Pons (tissue), 1 donor: ENCODE measurements at regions not wholly inside any gene's neighbourhood (a gene's known extent, or its start where the extent isn't known, plus 50 kb on each side); places are given as distances from the start of the nearest gene placed in this dataset.
"Not testable (repeated sequence)": the region's sequence is repeated elsewhere in the genome, so short reads cannot be mapped to it uniquely, and the experiment has no call there.

Source experiments
- DNase-seq: peaks from one replicate; pipeline ENCODE4 v3.0.0-alpha.2; 2016; ENCODE audit warnings: low spot score

GRCh38 chr7:27032839-27033238 is 63.0 kb downstream of the HOXA1 start:
- no peak for DNase-seq

- peak; percentile 6 for DNase-seq
These were observed 64.3 kb downstream of the HOXA1 start for GRCh38 chr7:27031289-27032172.

GRCh38 chr7:27030393-27031050 is 65.3 kb downstream of the HOXA1 start:
- DNase-seq = no peak

- DNase-seq = no peak
These were observed 70.5 kb downstream of the HOXA1 start for GRCh38 chr7:27025270-27025669.

GRCh38 chr7:27010068-27010467 is 85.7 kb downstream of the HOXA1 start:
- DNase-seq = no peak

GRCh38 chr7:27000496-27000895 is 95.3 kb downstream of the HOXA1 start:
- DNase-seq = no peak

GRCh38 chr7:26998284-26998683 is 97.5 kb downstream of the HOXA1 start:
- DNase-seq = not testable (repeated sequence)

GRCh38 chr7:26995666-26996065 is 100.1 kb downstream of the HOXA1 start:
- DNase-seq = no peak

GRCh38 chr7:26993816-26994810 is 101.7 kb downstream of the HOXA1 start:
- DNase-seq = no peak

- DNase-seq = no peak
These were observed 103.1 kb downstream of the HOXA1 start for GRCh38 chr7:26992670-26993069.

- no peak for DNase-seq
These were observed 104.0 kb downstream of the HOXA1 start for GRCh38 chr7:26991796-26992195.

GRCh38 chr7:26989897-26990670 is 105.7 kb downstream of the HOXA1 start:
- no peak for DNase-seq

- no peak for DNase-seq
These were observed 106.9 kb downstream of the HOXA1 start for GRCh38 chr7:26988836-26989374.

GRCh38 chr7:26987338-26987737 is 108.5 kb downstream of the HOXA1 start:
- no peak for DNase-seq

- DNase-seq = no peak
These were observed 113.8 kb upstream of the SKAP2 start for GRCh38 chr7:26978146-26978545.

- no peak for DNase-seq
These were observed 112.5 kb upstream of the SKAP2 start for GRCh38 chr7:26976840-26977239.

GRCh38 chr7:26971924-26972323 is 107.5 kb upstream of the SKAP2 start:
- DNase-seq = not testable (repeated sequence)

- DNase-seq = no peak
These were observed 101.3 kb upstream of the SKAP2 start for GRCh38 chr7:26965724-26966123.

- DNase-seq = no peak
These were observed 99.9 kb upstream of the SKAP2 start for GRCh38 chr7:26964156-26964808.

- no peak for DNase-seq
These were observed 94.9 kb upstream of the SKAP2 start for GRCh38 chr7:26959290-26959689.

- DNase-seq = no peak
These were observed 94.4 kb upstream of the SKAP2 start for GRCh38 chr7:26958834-26959233.
